GM18907 (cell line): ENCODE measurements at regions not wholly inside any gene's neighbourhood (a gene's known extent, or its start where the extent isn't known, plus 50 kb on each side); places are given as distances from the start of the nearest gene placed in this dataset.
A peak's percentile ranks its signal among the peaks of the same experiment; 100 is the strongest.
"Not testable (repeated sequence)": the region's sequence is repeated elsewhere in the genome, so short reads cannot be mapped to it uniquely, and the experiment has no call there.

Source experiments
- ATAC-seq: cut with Tn5 transposase; IDR thresholded peaks from one replicate; pipeline ENCODE4 v1.9.1; 2021; ENCODE audit warnings: mild to moderate bottlenecking, moderate library complexity; ENCODE audit not compliant: unreplicated experiment

- no peak for ATAC-seq
Measured at GRCh38 chr2:194870974-194871535, 786.0 kb upstream of the SLC39A10 start.

- ATAC-seq, result peak; percentile 71
Measured at GRCh38 chr2:194867328-194867727, 789.7 kb upstream of the SLC39A10 start.

DNA sequence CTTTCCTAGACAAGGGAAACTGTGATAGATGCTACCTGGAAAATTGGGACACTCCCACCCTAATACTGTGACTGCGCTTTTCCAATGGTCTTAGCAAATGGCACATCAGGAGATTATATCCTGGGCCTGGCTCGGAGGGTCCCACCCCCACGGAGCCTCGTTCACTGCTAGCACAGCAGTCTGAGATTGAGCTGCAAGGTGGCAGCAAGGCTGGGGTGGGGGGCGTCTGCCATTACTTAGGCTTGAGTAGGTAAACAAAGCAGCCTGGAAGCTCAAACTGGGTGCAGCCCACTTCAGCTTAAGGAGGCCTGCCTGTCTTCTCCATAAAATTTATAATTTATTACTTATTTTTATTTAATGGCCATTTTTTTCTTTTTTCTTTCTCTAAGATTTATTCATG, 802.1 kb upstream of the SLC39A10 start:
- ATAC-seq, result no peak

DNA sequence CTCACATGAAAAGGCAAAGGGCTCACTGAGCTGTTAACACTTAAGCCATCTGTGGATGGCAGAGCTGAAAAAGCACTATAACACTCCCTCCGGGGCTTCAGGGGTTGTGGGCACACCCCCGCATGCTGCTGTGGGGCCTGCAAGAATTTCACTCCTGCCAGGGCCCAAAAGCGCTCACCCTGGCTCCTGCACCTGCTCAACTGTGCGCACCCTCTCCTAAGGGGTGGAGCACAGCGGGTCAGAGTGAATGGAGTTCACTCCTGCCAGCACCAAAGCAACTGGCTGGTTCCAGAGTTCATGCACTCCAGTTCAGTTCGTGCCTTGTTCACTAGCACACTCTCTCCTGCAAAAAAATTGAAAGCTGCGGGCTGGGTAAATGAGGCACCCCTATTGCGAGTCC, 814.2 kb upstream of the SLC39A10 start:
- ATAC-seq, result no peak

GRCh38 chr2:194834371-194834770, 822.7 kb upstream of the SLC39A10 start:
- not testable (repeated sequence) for ATAC-seq

DNA sequence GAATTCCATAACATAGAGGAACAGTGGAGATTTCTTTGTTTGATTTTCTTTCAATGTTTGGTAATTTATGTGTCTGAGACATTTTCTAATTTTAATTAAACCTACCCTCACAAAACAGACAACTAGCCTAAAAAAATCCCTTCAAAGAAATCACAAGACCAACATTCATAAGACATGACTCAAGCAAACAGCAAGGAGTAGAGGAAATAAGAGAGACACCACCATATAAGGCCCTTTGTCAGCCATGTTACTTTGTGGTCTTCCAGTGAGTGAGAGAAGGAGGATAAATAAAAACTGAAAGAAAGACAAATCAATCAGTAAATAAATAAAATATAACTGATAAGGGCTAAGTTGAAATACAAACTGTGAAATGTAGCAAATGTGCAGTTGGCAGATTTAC, 830.8 kb upstream of the SLC39A10 start:
- no peak for ATAC-seq

DNA sequence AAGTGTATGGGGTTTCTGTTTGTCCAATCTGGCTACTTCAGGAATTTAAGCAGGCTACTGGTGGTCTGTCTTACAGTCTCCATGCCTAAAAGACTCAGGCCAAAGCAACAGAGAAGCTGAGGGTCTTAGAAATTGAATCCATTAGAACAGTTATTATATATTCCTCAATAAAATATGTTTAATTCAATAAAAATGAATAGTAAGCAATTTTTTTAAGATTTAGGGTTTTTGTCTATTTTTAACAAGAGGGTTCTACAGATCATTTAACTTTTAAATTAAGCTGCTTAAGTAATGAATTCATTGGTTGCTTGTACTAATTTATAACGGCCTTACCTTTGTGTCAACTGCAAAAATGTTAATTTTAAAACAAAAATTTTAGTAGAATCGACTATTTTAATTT, 832.6 kb upstream of the SLC39A10 start:
- no peak for ATAC-seq

DNA sequence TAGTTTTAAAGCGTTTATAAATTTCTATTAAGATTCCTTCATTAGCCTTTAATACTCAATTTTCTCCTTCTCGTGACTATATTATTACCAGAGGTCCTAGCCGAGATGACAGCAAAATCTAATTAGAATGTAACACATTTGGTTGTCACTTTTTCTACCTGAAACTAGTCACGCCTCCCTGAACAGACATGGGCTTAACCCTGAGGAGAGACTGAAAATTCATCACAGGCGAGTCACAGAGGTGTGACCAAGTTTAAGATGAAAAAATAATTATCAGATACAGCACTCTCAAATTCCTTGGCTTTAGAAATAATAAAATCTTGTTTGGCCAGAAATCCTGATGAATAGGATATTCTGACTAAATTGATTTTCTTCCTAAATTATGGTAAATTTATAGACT, 834.4 kb upstream of the SLC39A10 start:
- ATAC-seq, result no peak

DNA sequence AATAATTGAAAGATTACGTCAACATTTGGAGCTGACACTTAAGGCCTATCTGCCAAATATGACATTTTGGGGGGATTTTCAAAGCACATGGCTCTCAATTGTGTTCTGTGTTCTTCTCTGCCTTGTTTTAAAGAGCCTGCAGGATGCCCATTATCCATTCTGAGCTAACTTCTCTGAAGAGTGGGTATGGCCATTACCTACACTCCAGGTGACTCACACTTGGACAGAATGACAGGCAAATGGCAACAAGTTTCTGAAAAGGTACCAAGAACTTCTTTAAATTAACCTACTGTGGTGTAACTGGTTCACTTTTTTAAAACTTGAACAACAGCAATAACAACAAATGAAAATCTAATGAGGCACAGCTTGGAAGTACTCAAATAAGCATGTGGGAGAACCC, 834.9 kb upstream of the SLC39A10 start:
- ATAC-seq, result no peak

- no peak for ATAC-seq
Measured at GRCh38 chr2:194819367-194819766, 837.7 kb upstream of the SLC39A10 start.

- no peak for ATAC-seq
Measured at GRCh38 chr2:194815475-194815874, 841.6 kb upstream of the SLC39A10 start.

- ATAC-seq, result no peak
Measured at GRCh38 chr2:194802589-194802988, 854.4 kb upstream of the SLC39A10 start.

DNA sequence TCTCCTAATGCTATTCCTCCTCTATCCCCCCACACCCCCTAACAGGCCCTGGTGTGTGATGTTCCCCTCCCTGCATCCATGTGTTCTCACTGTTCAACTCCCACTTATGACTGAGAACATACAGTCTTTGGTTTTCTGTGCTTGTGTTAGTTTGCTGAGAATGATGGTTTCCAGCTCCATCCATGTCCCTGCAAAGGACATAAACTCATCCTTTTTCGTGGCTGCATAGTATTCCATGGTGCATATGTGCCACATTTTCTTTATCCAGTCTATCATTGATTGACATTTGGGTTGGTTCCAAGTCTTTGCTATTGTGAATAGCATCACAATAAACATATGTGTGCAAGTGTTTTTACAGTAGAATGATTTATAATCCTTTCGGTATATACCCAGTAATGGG, 870.0 kb upstream of the SLC39A10 start:
- not testable (repeated sequence) for ATAC-seq

DNA sequence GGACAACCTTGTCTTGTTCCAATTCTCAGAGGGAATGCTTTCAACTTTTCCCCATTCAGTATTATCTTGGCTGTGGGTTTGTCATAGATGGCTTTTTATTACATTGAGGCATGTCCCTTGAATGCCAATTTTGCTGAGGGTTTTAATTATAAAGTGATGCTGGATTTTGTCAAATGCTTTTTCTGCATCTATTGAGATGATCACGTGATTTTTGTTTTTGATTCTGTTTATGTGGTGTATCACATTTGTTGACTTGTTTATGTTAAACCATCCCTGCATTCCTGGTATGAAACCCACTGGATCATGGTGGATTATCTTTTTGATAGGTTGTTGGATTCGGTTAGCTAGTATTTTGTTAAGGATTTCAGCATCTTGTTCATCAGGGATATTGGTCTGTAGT, 885.6 kb upstream of the SLC39A10 start:
- not testable (repeated sequence) for ATAC-seq

GRCh38 chr2:194769030-194769429, 888.0 kb upstream of the SLC39A10 start:
- ATAC-seq, result no peak

GRCh38 chr2:194765723-194766122, 891.3 kb upstream of the SLC39A10 start:
- ATAC-seq, result no peak

- no peak for ATAC-seq
Measured at GRCh38 chr2:194750926-194751325, 906.1 kb upstream of the SLC39A10 start.

GRCh38 chr2:194745557-194746146, 911.4 kb upstream of the SLC39A10 start:
- ATAC-seq, result no peak

GRCh38 chr2:194742706-194743105, 914.3 kb upstream of the SLC39A10 start:
- ATAC-seq, result no peak

GRCh38 chr2:194739217-194739616, 917.8 kb upstream of the SLC39A10 start:
- no peak for ATAC-seq

DNA sequence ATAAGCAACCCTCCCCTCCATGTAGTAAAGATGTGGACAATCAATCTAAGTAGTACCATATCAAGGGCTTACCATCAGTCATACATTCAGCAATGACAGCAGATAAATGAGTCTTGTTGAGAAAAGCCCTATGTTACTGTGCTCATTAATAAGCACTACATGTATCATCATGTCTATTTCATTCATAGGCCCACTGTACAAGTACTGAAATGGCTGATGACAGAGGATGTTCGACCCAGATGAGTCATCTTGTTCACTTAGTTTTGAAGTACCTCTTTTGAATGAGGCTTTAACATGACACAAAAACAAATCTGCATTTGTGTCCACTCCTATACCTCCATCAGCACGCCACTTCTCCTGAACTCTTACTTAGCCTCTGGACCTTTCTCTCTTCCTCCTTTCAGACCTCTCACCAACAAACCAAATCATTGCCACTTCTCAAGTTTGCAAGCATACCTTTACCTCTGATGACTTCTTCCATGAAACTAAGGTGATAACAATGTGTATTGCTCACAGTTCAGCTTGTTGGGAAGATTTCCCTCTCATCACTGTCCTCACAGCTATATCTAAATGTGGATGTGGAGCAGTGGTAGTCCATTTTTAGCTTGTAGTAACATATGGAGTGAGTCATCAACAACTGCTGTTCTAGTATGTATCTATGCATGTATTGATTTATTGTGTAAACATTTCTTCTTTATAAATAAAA, 921.0 kb upstream of the SLC39A10 start:
- ATAC-seq, result no peak

DNA sequence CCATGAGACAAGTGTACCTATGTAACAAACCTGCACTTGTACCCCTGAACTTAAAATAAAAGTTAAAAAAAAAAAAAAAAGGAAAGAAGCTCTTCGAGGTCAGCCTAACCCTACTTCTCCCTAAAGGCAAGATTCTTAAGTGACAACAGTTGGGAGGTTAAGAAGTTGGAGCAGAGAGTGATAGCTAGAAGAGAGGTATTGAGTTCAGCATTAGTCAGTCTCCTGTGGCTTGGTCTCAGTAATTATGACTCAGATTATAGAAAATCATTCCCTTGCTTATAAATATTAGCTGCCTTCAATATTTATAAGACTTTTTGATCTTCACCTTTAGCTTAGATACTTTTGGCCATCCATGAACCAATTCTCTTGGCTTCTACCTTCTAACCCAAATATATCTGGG, 926.8 kb upstream of the SLC39A10 start:
- no peak for ATAC-seq
